Upper lobe of right lung (tissue), 1 donor: ENCODE measurements at regions not wholly inside any gene's neighbourhood (a gene's known extent, or its start where the extent isn't known, plus 50 kb on each side); places are given as distances from the start of the nearest gene placed in this dataset.

Source experiments
- ATAC-seq: fragments of 200-7000 bp; cut with Tn5 transposase; one replicate; pipeline ENCODE4 v1.9.1; 2020; ENCODE audit warnings: mild to moderate bottlenecking, moderate library complexity
- DNase-seq: peaks from one replicate; pipeline ENCODE4 v3.0.0-alpha.2; 2020
- H3K27ac ChIP-seq: fragments of 200-600 bp; one replicate; pipeline ENCODE4 v1.8.0; 2022
- H3K27me3 ChIP-seq: fragments of 200-600 bp; one replicate; pipeline ENCODE4 v1.8.0; 2022; ENCODE audit warnings: mild to moderate bottlenecking
- H3K36me3 ChIP-seq: fragments of 200-600 bp; one replicate; pipeline ENCODE4 v1.8.0; 2022
- H3K4me1 ChIP-seq: fragments of 200-600 bp; one replicate; pipeline ENCODE4 v1.8.0; 2022
- H3K4me3 ChIP-seq: fragments of 200-600 bp; one replicate; pipeline ENCODE4 v1.8.0; 2022; ENCODE audit warnings: mild to moderate bottlenecking
- H3K9me3 ChIP-seq: fragments of 200-600 bp; one replicate; pipeline ENCODE4 v1.8.0; 2022
- CTCF ChIP-seq: fragments of 200-600 bp; IDR thresholded peaks from one replicate; pipeline ENCODE4 v1.8.0; 2022; ENCODE audit warnings: antibody characterized with exemption
- intact Hi-C: fragments of 100-400 bp; cut with DNase I; formaldehyde crosslinking; loops from one replicate; pipeline ENCODE4 v1.11.0; 2022
- donor health status: DM: no; HTN: yes; CAD: no; lungs with severe emphysema.

GRCh38 chr2:181777734-181778133, 97.4 kb upstream of the NEUROD1 start:
- Histone ChIP-seq H3K36me3 (no peaks in the 10 kb centered on the region), H3K27ac (no peak overlapping the region), H3K4me3 (no peak overlapping the region), H3K4me1 (peaks cover 14% of the 10 kb centered on the region), H3K27me3 (no peaks in the 10 kb centered on the region), H3K9me3 (no peaks in the 10 kb centered on the region)
- TF ChIP-seq CTCF: no peak
- DNase-seq: no peak
- no peak for ATAC-seq
- intact Hi-C loops: no loop called here

- no peak for DNase-seq
- TF ChIP-seq CTCF: no peak
- Histone ChIP-seq H3K36me3 (no peaks in the 10 kb centered on the region), H3K27ac (no peak overlapping the region), H3K27me3 (no peaks in the 10 kb centered on the region), H3K9me3 (no peaks in the 10 kb centered on the region), H3K4me1 (peaks cover 14% of the 10 kb centered on the region), H3K4me3 (no peak overlapping the region)
- no peak for ATAC-seq
- intact Hi-C loops: no loop called here
Measured at GRCh38 chr2:181778621-181779201, 98.4 kb upstream of the NEUROD1 start.

- Histone ChIP-seq H3K9me3 (no peaks in the 10 kb centered on the region), H3K4me3 (no peak overlapping the region), H3K27ac (no peak overlapping the region), H3K4me1 (peaks cover 14% of the 10 kb centered on the region), H3K27me3 (no peaks in the 10 kb centered on the region), H3K36me3 (no peaks in the 10 kb centered on the region)
- no peak for TF ChIP-seq CTCF
- ATAC-seq (no peak), DNase-seq (no peak)
- intact Hi-C loops: no loop called here
Measured at GRCh38 chr2:181779288-181780021, 99.1 kb upstream of the NEUROD1 start.

- Histone ChIP-seq H3K27ac (no peak overlapping the region), H3K36me3 (no peaks in the 10 kb centered on the region), H3K27me3 (no peaks in the 10 kb centered on the region), H3K9me3 (no peaks in the 10 kb centered on the region), H3K4me3 (no peak overlapping the region), H3K4me1 (peaks cover 14% of the 10 kb centered on the region)
- no peak for ATAC-seq
- TF ChIP-seq CTCF: no peak
- no peak for DNase-seq
- intact Hi-C loops: no loop called here
Measured at GRCh38 chr2:181780047-181780651, 99.8 kb upstream of the NEUROD1 start.

- TF ChIP-seq CTCF: no peak
- H3K36me3 ChIP-seq: no peaks in the 10 kb centered on the region
- no peaks in the 10 kb centered on the region for H3K9me3 ChIP-seq
- no peak overlapping the region for H3K27ac ChIP-seq
- peaks cover 14% of the 10 kb centered on the region for H3K4me1 ChIP-seq
- intact Hi-C loops: no loop called here
- ATAC-seq (no peak), DNase-seq (no peak)
- H3K4me3 ChIP-seq: no peak overlapping the region
- H3K27me3 ChIP-seq: no peaks in the 10 kb centered on the region
Measured at GRCh38 chr2:181780657-181781056, 100.3 kb upstream of the NEUROD1 start.
